Lung (tissue), 11 donors: ENCODE measurements at regions not wholly inside any gene's neighbourhood (a gene's known extent, or its start where the extent isn't known, plus 50 kb on each side); places are given as distances from the start of the nearest gene placed in this dataset.
"Not testable (repeated sequence)": the region's sequence is repeated elsewhere in the genome, so short reads cannot be mapped to it uniquely, and the experiment has no call there.

ENCODE experiments used
- ATAC-seq: fragments of 200-7000 bp; cut with Tn5 transposase; one replicate; pipeline ENCODE4 v1.9.1; 2020; ENCODE audit warnings: moderate number of reproducible peaks; ENCODE audit not compliant: insufficient read depth, low FRiP score
- DNase-seq, 3 donors: peaks; one replicate each; pipeline ENCODE4 v3.0.0-alpha.2; 2013 to 2017
- H3K27ac ChIP-seq, 2 donors: one replicate each; pipeline ENCODE4 v1.5.1; 2013; ENCODE audit warnings: mild to moderate bottlenecking in 2 of 2, moderate library complexity in 2 of 2, control low read depth in 1 of 2, inconsistent platforms in 1 of 2, low read depth in 1 of 2, low read length in 1 of 2
- H3K27me3 ChIP-seq, 3 donors: one replicate each; pipeline ENCODE4 v1.5.1; 2013; ENCODE audit warnings: low read length in 2 of 3; ENCODE audit not compliant: control insufficient read depth in 3 of 3, insufficient read depth in 3 of 3
- H3K36me3 ChIP-seq, 4 donors: one replicate each; pipeline ENCODE4 v1.5.1; 2013; ENCODE audit warnings: low read length in 4 of 4, mild to moderate bottlenecking in 1 of 4, moderate library complexity in 1 of 4; ENCODE audit not compliant: control insufficient read depth in 4 of 4, insufficient read depth in 4 of 4
- H3K4me1 ChIP-seq, 5 donors: one replicate each; pipeline ENCODE4 v1.5.1; 2013; ENCODE audit warnings: low read length in 5 of 5, mild to moderate bottlenecking in 2 of 5, moderate library complexity in 1 of 5; ENCODE audit not compliant: control insufficient read depth in 5 of 5, insufficient read depth in 5 of 5
- H3K4me3 ChIP-seq: one replicate; pipeline ENCODE4 v1.5.1; 2013; ENCODE audit warnings: mild to moderate bottlenecking, control low read depth, moderate library complexity
- H3K9ac ChIP-seq, 2 donors: one replicate each; pipeline ENCODE4 v1.5.1; 2013; ENCODE audit warnings: low read length in 2 of 2, control low read depth in 1 of 2; ENCODE audit not compliant: insufficient read depth in 1 of 2
- H3K9me3 ChIP-seq, 4 donors: one replicate each; pipeline ENCODE4 v1.5.1; 2013; ENCODE audit warnings: low read length in 3 of 4, mild to moderate bottlenecking in 1 of 4, moderate library complexity in 1 of 4; ENCODE audit not compliant: control insufficient read depth in 4 of 4, insufficient read depth in 3 of 4
- CTCF ChIP-seq: IDR thresholded peaks from 2 replicates; pipeline ENCODE4 v1.5.1; 2012; ENCODE audit warnings: mild to moderate bottlenecking; ENCODE audit errors: control extremely low read depth, extremely low read depth
- WGBS, 2 donors: extraction: QIAGEN DNeasy Blood & Tissue Kit; methylation state at CpG; one replicate each; pipeline ENCODE4 v1.1.7; 2013; 5-methylcytosine and 5-hydroxymethylcytosine counted together
- donor health status: control.
- donor health status: control.
- donor health status: Bipolar disorder and iron deficiency.
- donor health status: healthy.
- donor health status: DM: yes; HTN: yes; CAD: no.

GRCh38 chr6:74570044-74570443 is 635.8 kb downstream of the COL12A1 start:
- Histone ChIP-seq H3K36me3 (no peaks in the 10 kb centered on the region), H3K4me3 (no peak overlapping the region), H3K4me1 (peaks cover 0 to 6% (median 0%) of the 10 kb centered on the region in 5 donors), H3K9me3 (no peaks in the 10 kb centered on the region), H3K27me3 (no peaks in the 10 kb centered on the region), H3K27ac (no peak overlapping the region), H3K9ac (no peak overlapping the region)
- 78 to 85% methylated on average over 1 of the region's 1 CpG for WGBS, 2 donors
- DNase-seq, result no peak
- no peak for TF ChIP-seq CTCF
- no peak for ATAC-seq

- ATAC-seq, result no peak
- no peaks in the 10 kb centered on the region for H3K9me3 ChIP-seq
- no peaks in the 10 kb centered on the region for H3K36me3 ChIP-seq
- DNase-seq, result peak in 2 of 3 donors; percentile 2 to 9
- TF ChIP-seq CTCF, result no peak
- no peaks in the 10 kb centered on the region for H3K27me3 ChIP-seq
- no peak overlapping the region for H3K9ac ChIP-seq
- no peak overlapping the region for H3K4me3 ChIP-seq
- H3K4me1 ChIP-seq, result peaks cover 0 to 6% (median 0%) of the 10 kb centered on the region in 5 donors
- 51 to 75% methylated on average over 6 of the region's 6 CpGs for WGBS, 2 donors
- no peak overlapping the region for H3K27ac ChIP-seq
These were observed 637.0 kb downstream of the COL12A1 start for GRCh38 chr6:74568861-74569260.

- H3K4me1 ChIP-seq, H3K9me3 ChIP-seq, H3K4me3 ChIP-seq, H3K36me3 ChIP-seq, ATAC-seq, DNase-seq, H3K9ac ChIP-seq, H3K27ac ChIP-seq, H3K27me3 ChIP-seq: not testable (repeated sequence)
- WGBS, 2 donors, result 94 to 96% methylated on average over 4 of the region's 4 CpGs
These were observed 637.9 kb downstream of the COL12A1 start for GRCh38 chr6:74567923-74568290.

- no peak overlapping the region for H3K4me3 ChIP-seq
- 96% methylated on average over 7 of the region's 7 CpGs for WGBS, 2 donors
- ATAC-seq, result no peak
These were observed 638.5 kb downstream of the COL12A1 start for GRCh38 chr6:74567281-74567922.

More at GRCh38 chr6:74567281-74567922, 638.5 kb downstream of the COL12A1 start:
- Histone ChIP-seq H3K27me3 (no peaks in the 10 kb centered on the region), H3K4me1 (peaks cover 0 to 3% (median 0%) of the 10 kb centered on the region in 5 donors), H3K36me3 (no peaks in the 10 kb centered on the region), H3K27ac (no peak overlapping the region), H3K9ac (no peak overlapping the region), H3K9me3 (no peaks in the 10 kb centered on the region)
- no peak for DNase-seq
- TF ChIP-seq CTCF, result no peak
